ENCODE measurements at regions not wholly inside any gene's neighbourhood (a gene's known extent, or its start where the extent isn't known, plus 50 kb on each side); places are given as distances from the start of the nearest gene placed in this dataset.

DNA sequence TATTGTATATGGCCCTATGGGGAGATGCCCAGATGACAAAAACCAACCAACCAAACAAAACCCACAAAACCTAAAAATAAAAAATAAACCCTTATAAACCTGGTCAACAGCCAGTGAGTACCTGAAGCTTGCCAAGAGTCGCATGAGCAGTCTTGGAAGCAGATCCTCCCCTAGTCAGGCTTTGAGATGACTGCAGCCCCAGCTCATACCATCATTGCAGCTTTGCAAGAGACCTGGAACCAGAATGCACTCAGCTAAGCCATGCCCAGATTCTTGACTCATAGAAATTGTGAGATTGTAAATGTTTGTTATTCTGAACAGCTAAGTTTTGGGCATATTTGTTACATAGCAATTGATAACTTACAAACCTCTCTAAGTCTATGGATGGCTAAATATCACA lies 326.8 kb downstream of the HLX start:
- no peak for DNase-seq (ENCODE audit: low read depth)
- H3K4me3 ChIP-seq (ENCODE audit: low read depth, low read length): no peak overlapping the region
- TF ChIP-seq, protein P1, sequence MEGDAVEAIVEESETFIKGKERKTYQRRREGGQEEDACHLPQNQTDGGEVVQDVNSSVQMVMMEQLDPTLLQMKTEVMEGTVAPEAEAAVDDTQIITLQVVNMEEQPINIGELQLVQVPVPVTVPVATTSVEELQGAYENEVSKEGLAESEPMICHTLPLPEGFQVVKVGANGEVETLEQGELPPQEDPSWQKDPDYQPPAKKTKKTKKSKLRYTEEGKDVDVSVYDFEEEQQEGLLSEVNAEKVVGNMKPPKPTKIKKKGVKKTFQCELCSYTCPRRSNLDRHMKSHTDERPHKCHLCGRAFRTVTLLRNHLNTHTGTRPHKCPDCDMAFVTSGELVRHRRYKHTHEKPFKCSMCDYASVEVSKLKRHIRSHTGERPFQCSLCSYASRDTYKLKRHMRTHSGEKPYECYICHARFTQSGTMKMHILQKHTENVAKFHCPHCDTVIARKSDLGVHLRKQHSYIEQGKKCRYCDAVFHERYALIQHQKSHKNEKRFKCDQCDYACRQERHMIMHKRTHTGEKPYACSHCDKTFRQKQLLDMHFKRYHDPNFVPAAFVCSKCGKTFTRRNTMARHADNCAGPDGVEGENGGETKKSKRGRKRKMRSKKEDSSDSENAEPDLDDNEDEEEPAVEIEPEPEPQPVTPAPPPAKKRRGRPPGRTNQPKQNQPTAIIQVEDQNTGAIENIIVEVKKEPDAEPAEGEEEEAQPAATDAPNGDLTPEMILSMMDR (IDR thresholded peaks at IDR 0.05; ENCODE audit: insufficient read depth, low read depth, low read length): no peak

DNA sequence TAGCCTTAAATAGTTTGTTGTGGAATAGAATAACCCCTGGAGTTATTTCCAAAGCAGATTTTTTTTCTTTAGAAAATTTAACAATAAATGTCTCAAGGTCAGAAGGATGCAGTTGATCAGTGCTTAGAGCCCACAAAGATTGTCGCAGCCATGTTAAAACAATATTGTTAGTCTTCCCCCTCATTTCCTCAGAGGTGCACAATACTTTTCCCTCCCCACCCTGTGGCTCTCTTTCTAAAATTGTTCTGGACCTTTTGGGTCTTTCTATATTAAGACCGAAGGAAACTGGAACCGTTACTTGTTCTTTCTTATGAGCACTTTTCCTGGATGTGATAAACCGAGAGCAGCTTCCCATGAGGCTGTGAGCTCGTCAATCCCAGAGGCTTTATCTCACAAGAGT lies 333.7 kb downstream of the HLX start:
- DNase-seq (ENCODE audit: low read depth): no peak
- no peak overlapping the region for H3K4me3 ChIP-seq (ENCODE audit: low read depth, low read length)
- TF ChIP-seq, protein P1 (IDR thresholded peaks at IDR 0.05; ENCODE audit: insufficient read depth, low read depth, low read length): no peak

DNA sequence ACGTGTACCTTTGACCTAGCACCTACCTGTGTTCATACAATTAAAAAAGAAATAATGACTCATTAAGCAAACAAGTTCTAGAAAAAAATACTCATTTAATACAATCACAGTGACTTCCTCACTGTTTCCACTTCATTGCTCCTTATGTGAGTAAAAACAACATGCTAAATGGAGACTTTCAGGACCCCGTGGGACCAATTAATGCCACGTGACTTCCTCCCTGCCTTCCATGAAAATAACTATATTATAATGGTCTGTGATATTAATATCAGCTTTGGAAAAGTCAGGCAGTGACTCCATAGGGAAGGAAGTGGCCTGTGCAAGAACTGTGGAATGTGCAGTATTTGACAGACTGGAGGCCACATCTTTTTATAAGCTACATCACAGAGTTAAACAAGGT lies 337.8 kb downstream of the HLX start:
- TF ChIP-seq, protein P1 (IDR thresholded peaks at IDR 0.05; ENCODE audit: insufficient read depth, low read depth, low read length): no peak
- DNase-seq (ENCODE audit: low read depth): no peak

DNA sequence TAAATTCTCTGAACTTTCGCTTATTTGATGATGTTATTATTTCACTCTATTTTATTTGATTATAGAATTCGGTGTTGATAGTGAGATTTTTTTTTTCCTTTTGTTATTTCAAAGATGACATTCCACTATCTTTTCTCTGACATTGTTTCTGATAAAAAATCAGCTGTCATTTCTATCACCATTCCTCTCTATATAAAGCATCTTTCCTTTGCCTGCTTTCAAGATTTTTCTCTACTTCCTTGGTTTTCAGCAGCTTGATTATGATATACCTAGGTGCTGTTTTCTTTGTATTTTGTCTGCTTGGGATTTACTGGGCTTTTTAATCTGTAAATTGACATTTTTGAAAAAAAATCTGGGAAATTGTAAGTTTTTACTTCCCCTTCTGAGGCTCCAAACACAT lies 344.0 kb downstream of the HLX start:
- TF ChIP-seq, protein P1 (IDR thresholded peaks at IDR 0.05; ENCODE audit: insufficient read depth, low read depth, low read length): no peak

More for the DNA sequence above, 337.8 kb downstream of the HLX start:
- H3K4me3 ChIP-seq (ENCODE audit: low read depth, low read length): no peak overlapping the region

DNA sequence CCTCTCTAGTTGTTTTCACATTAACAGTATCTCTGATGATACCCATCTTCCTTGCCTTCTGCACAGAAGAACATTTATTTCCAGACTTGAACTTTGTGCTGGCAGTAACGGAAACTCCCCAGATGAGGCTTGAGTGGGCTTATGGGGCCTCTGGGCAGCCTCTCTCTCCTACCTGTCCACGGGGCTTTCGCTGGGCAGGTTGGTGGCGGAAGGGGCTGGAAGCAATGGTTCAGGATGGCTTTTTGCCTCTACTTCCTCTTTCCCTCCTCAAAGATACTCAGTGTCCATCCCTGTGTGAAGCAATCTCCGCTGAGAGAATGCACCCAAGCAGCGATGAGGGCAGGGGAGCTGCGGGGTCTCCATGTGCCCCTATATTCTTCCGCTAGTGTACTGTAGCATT lies 348.2 kb downstream of the HLX start:
- TF ChIP-seq, protein P1 (IDR thresholded peaks at IDR 0.05; ENCODE audit: insufficient read depth, low read depth, low read length): no peak
- no peak for DNase-seq (ENCODE audit: low read depth)
- no peak overlapping the region for H3K4me3 ChIP-seq (ENCODE audit: low read depth, low read length)

More for the DNA sequence above, 344.0 kb downstream of the HLX start:
- no peak overlapping the region for H3K4me3 ChIP-seq (ENCODE audit: low read depth, low read length)
- no peak for DNase-seq (ENCODE audit: low read depth)

DNA sequence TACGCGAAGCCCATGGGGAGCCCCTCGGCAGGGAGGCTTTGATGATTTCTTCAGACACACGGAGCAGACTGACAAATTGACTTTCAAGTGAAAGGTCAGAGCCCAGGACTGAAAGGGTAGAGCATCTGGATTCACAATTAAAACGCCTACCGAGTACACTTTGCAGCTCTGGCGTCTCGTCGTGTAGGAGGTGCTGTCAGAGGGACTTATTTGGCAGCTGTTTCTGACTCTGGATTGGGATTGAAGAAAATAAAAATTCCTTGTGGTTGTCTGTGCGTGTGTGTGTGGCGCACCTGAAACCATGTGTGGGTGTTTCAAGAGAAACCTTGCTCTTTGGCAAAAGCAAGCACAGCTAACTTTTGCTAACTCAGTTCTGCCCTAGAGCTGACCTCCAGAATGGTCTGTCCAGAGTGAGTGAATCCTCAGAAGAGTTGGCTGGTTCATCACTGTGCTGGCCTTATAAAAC lies 348.7 kb downstream of the HLX start:
- no peak for DNase-seq (ENCODE audit: low read depth)
- no peak overlapping the region for H3K4me3 ChIP-seq (ENCODE audit: low read depth, low read length)
- TF ChIP-seq, protein P1 (IDR thresholded peaks at IDR 0.05; ENCODE audit: insufficient read depth, low read depth, low read length): no peak

DNA sequence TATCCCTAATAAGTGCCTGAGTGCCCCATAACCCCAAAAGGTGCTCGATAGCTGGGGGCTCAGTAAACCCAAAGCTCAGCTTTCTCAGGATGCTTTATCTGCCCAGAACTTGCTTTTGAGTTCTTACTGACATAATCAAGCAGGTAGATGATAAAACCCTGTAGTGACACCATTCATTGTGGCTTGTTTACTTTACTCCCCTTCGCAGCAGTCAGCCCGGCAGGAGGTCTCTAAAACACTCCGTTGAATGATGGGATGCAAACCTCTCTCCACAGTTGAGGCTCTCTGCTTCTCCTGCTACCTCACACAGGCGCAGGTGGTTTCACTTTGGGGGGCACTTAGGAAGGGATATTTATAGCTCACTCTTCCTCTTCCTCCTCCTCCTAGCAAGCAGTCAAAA lies 349.4 kb downstream of the HLX start:
- TF ChIP-seq, protein P1 (IDR thresholded peaks at IDR 0.05; ENCODE audit: insufficient read depth, low read depth, low read length): no peak
- no peak for DNase-seq (ENCODE audit: low read depth)
- H3K4me3 ChIP-seq (ENCODE audit: low read depth, low read length): no peak overlapping the region
